ENCODE measurements at regions not wholly inside any gene's neighbourhood (a gene's known extent, or its start where the extent isn't known, plus 50 kb on each side); places are given as distances from the start of the nearest gene placed in this dataset.
A peak's percentile ranks its signal among the peaks of the same experiment; 100 is the strongest.
"Not testable (repeated sequence)": the region's sequence is repeated elsewhere in the genome, so short reads cannot be mapped to it uniquely, and the experiment has no call there.

DNA sequence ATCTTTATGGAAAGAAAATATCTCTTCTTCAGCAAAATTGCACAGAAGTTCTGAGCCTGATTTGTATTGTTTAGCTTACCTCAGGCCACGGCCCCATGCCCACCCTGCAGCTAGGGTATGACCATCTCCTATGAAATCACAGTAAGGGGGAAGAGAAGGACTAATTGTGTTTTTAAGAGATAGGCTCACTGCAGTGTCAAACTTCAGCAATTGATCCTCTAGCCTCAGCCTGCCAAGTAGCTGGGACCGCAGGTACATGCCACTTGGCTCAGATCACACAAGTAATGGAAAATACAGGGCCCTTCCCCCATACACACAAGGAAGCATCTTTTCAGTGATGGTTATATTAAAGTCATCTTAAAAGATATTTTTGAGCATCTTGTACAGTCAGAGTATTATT, 60.0 kb downstream of the DMAC1 start:
- no peak for DNase-seq

DNA sequence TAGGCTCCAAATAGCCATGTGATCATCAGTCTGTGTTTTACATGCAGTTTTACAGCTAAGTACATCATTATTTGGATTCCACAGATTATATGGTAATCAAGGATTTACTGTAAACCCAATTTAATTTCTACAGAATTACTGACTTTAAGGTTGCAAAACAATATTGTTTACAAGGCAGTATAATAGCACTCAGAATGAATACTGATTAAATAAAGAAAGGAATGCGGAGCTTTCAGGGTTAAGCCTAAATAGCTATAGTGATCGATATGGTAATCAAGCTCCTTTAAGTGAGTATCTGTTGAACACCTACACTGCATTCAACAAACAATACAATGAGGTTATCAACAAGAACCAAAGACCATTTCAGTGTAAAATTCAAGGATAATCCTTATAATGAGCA, 64.3 kb downstream of the DMAC1 start:
- no peak for DNase-seq

DNA sequence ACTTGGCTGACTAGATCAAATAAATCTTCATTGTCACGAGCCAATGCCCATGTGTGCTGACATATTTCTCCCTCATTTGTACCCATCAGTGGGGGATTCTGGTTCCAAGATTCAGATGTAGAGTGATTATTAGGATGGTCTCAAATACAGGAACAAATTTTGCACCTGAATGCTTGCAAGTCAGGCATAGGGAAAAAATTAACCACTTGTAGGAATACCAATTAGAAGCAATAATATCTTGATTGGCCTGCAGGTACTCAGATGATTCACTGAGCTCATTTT, 69.5 kb downstream of the DMAC1 start:
- DNase-seq: no peak

DNA sequence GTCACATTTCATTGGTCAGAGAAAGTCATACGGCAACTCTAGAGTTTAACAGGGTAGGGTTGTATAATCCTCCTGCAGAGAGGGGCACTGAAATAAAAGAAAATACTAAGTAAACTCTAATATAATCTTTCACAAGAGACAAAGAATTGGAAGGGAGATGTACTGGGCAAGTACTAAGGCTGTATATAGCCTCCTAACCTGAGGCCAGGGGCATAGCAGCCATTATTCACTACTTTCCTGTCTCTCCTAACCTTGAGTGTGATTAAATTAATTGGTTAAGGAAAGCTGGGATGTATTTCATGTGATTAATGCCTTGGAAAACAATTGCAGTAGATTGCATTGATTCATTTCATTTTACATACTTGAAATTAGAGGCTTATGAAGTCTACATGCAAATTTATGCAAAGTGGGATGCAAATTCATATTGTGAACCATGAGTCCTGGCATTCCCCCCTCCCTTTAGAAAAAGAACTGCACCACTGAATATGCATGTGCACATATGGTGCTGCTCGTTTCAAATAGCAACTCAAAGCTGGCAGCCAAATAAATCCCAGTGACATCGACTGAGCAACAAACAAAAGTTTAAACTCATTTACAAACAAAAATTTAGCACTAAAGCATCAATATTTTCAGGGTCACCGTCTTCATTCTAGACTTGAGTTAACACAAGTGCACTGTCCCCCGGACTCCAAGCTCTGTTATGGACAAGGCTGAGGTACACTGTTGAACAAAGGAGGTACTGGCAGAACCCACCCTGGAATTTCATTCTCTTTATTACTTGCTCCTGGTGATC, 70.0 kb downstream of the DMAC1 start:
- no peak for DNase-seq

DNA sequence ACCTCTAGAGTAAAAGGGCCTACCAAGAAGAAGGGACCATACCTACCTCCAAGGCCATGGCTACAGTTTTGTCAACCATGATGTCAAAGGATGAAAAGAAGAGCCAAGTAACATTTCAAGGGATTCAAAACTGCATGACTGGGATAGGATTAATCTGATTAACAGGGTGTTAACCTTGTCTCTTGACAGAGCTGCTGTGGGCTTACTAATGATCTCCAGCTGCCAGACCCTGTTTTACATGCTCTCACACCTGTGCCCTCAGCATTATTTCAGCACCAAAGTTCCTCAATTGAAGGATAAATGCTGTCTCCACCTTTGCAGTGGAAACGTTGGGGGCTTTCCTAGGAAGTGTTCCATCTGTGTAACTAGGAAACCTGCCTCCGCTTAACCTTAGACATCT, 78.3 kb downstream of the DMAC1 start:
- no peak for DNase-seq

DNA sequence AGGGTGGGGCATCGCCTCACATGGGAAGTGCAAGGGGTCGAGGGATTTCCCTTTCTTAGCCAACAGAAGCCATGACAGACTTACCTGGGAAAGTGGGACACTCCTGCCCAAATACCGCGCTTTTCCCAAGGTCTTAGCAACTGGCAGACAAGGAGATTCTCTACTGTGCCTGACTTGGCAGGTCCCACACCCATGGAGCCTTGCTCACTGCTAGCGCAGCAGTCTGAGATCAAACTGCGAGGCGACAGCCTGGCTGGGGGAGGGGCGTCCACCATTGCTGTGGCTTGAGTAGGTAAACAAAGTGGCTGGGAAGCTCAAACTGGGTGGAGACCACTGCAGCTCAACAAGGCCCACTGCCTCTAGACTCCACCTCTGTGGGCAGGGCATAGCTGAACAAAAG, 86.5 kb downstream of the DMAC1 start:
- DNase-seq: not testable (repeated sequence)

DNA sequence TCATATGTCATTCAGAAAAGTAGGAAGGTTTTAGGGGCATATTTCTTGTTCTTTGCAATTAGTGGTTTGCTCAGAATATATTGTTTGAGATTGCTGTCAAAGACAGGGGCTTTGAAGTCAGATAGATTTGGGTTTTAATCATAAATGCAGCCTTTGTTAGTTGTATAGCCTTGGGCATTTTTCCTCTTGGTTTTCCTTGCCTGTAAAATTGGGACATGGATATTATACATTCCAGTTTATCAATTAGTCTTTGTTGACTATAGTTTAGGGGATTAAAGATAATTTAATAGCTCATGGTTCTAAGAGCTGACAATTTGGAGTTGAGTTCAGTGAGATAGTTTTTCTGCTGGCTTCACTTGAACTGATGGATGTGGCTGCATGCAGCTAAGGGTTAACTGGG, 88.9 kb downstream of the DMAC1 start:
- DNase-seq: no peak

DNA sequence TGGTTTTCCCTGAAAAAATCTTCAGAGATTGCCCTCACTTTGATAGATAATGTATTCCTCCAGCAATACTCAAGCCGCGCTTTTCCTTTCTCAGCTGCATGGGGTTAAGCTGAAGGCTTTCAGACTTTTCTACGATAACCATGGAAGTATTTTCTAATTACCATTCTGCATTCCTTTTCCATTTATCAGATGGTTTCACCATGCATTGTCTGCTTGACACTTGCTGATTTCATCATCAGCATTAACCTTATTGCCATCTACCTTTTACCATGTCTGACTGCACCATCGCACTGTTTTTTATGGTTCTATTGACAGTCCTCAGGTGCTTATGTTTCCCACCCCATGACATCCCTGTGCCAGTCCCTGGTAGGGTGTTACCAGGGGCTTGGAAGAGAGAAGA, 91.6 kb downstream of the DMAC1 start:
- no peak for DNase-seq

DNA sequence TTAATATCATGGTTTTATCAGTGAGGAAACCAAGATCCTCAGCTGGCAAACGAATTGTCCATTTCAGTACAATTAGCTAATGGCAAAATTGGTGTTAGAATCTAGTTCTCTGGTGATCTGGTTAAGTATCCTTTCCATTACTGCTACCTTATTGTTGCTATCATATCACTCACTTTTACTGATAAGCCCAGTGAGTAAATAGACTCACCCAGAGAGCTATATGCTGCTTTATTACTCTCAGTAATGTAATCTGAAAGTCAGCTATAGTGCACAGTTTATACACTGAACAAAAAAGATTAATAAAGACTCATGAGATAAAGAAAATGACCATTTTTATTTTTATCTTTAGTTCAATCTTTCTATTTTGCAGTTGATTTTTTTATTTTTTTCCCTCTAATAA, 95.0 kb downstream of the DMAC1 start:
- no peak for DNase-seq

DNA sequence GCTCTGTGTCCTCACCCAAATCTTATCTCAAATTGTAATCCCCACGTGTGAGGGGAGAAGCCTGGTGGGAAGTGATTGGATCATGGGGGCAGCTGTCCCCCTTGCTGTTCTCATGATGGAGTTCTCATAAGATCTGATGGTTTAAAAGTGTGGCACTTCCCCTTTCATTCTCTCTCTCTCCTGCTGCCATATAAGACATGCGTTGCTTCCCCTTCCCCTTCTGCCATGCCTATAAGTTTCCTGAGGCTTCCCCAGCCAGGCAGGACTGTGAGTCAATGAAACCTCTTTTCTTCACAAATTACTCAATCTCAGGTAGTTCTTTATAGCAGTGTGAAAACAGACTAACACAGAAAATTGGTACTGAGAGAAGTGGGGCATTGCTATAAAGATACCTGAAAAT, 107.7 kb downstream of the DMAC1 start:
- no peak for DNase-seq

DNA sequence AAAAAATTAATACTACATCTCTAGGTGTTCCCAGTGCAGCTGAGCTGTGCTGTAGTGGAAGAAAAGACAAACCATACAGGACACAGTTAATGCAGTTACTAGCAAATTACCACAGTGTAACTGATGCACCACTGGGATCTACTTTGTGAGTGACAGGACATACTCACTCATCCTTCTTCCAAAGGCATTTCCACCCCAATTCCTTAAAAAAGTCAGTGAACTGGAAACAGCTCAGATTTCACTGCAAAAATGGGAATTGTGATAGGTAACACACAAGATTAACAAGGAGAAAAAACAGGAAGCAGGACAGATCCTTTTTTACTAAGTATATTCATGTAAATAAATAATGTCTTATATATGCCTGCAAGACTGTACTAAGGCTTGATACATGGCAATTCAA, 109.6 kb downstream of the DMAC1 start:
- DNase-seq: no peak

DNA sequence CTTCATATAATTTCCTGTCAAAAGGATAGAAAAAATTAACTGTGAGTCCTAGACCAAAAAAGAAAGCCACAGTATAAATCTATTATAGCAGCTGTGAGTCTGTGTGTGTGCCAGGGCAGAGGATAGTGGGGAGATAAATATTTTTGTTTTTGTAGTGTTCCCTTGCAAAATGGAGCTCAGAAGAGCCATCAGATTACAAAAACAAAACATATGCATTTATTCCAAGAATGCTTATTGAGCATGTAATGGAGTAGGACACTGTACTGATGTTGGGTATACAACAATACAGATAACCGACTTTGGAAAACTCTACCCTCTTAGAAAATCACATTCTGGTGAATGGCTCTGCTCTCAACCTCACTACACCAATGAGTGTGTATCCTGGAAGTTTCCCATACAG, 111.0 kb downstream of the DMAC1 start:
- DNase-seq: no peak

DNA sequence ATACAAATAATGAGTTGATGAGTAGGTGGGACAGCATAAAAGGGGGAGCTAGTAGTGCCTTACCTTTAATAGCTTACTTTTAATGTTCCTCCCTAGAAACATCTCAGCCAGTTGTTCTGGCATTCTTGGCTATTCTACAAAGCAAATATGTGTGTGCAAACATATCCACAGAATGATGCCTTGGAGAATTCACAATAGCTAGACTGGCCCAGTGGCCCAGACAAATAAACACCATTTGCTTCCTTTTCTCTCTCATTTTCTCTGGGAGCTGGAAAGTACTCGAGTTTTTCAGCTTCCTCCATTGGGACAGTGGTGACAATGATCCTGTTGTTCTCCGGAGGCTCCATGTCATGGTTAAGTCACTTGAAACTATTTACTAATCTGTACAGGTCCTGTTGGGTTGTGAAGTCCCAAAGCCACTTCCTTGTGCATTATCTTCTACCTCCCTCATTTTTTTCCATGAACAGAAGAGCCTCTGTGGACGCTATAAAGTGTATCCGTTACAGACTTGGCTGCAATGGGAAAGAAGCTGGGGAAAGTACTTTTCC, 122.9 kb downstream of the DMAC1 start:
- DNase-seq: no peak

DNA sequence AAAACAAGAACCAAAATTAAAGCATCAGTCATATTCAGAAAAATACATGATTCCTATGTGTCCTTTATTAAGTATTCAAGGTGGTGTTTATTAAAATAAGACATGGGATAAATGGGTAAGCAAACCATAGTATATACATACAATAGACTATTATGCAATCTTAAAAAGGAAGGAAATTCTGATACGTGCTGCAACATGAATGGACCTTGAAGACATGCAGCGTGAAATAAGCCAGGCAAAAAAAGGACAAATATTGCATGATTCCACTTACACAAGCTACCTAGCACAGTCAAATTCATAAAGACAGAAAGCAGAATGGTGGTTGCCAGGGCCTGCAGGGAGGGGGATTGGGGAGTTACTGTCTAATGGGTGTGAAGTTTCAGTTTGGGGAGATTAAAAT, 127.7 kb downstream of the DMAC1 start:
- no peak for DNase-seq

DNA sequence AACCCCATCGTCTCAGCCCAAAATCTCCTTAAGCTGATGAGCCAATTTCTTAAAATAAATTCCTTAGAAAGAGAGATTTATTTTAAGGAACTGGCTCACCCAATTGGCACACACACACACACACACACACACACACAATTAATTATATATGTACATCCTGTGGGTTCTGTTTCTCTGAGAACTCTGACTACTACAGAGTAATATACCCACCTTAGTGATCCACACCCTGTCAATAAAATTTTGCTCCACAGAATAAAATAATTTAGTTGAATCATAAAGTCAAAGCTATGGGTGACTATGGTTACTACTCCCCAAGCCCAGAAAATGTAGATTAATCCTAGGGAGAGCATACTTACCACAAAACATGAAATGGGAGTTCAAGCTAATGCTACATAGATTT, 131.0 kb downstream of the DMAC1 start:
- no peak for DNase-seq

DNA sequence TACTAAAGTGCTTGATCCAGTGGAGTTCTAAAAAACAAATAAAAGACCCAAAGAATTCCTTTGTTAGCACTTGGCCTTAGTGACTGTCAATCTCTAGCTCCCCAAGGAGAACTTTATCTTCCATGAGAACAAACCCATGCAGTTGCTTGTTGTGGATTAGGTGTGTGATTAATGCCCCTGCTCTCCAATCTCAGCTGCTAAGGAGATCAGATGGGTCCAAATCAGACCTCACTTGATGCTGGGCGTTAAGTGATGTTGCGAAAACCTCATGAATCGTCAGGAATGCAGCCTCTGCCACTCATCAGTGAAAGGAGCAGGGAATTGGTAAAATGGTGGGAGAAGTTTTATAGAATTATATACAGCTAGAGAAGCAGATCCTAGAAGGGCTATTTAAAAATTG, 133.7 kb downstream of the DMAC1 start:
- DNase-seq: no peak

DNA sequence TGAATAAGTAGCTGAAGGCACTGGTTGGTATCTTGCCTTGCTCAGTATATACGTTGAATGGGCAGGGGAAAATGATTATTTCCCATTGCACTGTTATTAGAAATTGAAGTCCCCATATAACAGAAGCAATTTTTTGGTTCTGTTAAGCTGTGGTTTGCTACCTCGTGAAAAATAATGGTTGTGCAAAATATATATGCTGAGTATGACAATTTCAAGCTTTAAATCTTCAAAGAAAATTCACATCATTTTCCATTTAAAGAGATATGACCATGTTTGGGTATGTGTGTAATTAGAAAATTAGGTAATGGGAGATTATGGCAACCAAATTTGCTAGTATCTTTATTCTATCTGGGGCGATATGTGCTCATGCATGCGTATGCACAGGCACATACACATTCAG, 139.8 kb downstream of the DMAC1 start:
- DNase-seq: no peak

DNA sequence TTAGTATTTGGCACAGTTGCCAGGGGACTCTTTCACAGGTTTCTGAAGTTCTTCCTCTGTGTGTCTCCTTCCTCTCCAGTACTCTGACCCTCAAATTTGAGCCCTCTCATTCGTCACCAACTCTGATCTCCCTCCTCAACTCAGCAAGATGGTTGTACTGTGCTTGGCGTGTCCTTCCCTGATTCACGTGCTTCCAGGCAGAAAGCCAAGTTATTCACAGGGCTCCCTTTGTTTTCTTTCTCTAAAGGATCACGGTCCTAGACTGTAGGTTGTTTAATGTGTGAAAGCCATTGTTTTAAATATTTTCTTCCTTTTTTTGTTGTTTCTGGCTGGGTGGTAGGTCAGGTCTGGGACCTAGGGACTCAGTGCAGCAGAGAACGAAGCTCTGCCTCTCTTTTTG, 142.9 kb downstream of the DMAC1 start:
- no peak for DNase-seq

DNA sequence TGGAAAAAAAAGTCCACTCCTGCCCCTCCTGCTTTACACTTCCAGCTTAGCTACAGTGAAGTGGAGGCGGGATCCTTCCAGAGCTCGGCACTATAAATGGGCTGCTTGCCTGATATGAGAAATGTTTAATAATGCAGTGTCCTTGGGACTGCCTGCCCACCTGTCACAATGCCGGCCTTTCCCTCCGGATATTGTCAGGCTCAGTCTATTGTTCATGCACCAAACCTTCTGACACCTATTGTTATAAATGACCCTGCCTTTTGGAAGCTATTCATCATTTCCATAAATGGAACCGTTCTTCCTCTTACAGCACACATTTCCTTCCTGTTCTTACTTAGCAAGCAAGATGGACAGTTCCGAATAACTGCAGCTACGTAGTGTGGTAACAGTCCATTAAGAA, 146.3 kb downstream of the DMAC1 start:
- no peak for DNase-seq

DNA sequence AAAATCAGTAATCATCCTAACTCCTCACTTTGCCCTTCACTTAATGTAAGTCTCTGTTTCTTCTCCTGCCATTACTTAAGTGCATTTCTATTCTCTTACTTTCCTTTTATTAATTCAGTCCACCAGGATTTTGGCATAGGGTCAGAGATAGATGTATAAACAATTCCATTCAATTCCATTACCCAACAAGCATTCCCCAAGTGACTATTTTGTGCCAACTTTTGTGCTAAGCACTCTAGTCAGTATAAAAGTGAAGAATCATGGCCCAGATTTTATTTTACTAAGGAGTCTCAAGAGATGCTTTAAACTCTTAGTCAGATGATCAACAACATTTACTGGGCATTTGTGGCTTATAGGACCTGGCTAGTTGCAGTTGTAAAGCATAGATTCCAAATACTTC, 159.3 kb downstream of the DMAC1 start:
- no peak for DNase-seq

DNA sequence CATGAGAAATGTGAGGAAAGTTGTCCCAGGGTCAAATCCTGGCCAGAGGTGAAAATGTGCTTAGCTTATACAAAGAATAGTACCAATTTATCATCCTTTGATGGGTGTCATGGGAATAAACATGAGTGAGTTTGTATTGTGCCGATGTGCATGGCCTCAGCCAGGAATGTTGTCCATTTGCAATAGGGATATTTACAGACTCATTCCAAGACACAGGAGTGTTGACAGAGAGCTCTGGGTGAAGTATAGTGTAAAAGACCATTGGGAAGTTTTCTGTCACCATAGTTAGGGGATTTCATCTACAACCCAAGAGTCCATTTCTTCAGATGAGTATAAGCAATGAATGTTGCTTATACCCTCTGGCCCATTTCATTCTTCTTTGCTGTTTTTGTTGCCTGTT, 160.1 kb downstream of the DMAC1 start:
- DNase-seq: no peak

DNA sequence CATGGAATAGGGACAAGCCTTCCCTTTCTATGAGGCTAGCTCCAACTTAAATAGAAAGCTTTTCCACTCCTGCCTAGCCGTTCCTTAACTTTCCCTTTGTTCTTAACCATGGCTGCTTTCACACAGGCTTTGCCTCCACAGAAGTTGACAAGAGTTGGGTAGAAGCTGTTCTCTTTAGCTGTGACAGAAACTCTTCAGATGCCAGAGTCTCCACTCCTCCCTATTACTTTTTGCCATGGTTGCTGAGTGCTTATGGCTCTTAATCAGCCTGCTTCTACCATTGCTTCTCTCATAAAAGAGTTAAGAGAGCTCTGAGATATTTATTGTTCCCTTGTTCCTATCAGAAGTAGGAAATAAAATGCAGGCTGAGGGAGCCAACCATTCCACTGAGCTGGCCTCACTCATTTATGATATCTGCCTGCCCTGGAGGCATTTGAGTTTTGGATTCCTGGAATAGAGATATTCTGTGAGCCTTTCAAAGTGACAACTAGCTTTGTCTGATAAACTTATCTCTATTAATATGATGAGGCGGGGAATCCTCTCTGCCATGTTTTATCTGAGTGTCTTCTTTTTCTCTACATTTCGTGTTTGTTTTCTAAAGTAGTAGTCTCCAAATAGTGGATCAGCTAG, 162.6 kb downstream of the DMAC1 start:
- DNase-seq: no peak

DNA sequence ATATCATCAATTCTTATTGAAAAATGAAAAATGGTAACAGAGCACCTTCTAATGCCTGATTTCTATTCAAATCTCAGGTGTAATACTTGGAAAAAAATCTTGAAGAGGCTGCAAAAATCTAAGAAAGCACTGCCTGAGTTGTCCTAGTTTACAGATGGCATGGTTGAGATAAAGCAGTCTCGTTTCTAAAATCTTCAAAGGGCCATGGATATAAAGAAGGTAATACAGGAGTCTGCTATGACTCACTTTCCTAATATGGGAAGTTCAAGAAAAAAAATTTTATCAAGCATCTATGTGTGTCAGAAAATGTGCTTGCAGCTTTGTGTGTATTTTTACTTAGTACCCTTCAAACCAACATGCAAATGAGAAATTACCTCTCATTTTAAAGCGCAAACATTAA, 163.3 kb downstream of the DMAC1 start:
- no peak for DNase-seq

DNA sequence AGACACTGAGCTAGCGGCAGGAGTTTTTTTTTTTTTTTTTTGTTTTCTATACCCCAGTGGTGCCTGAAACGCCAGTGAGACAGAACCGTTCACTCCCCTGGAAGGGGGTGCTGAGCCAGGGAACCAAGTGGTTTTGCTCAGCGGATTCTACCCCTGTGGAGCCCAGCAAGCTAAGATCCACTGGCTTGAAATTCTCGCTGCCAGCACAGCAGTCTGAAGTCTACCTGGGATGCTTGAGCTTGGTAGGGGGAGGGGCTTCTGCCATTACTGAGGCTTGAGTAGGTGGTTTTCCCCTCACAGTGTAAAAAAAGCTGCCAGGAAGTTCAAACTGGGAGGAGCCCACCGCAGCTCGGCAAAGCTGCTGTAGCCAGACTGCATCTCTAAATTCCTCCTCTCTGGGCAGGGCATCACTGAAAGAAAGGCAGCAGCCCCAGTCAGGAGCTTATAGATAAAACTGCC, 173.0 kb downstream of the DMAC1 start:
- peak; percentile 65 to 77 for DNase-seq

DNA sequence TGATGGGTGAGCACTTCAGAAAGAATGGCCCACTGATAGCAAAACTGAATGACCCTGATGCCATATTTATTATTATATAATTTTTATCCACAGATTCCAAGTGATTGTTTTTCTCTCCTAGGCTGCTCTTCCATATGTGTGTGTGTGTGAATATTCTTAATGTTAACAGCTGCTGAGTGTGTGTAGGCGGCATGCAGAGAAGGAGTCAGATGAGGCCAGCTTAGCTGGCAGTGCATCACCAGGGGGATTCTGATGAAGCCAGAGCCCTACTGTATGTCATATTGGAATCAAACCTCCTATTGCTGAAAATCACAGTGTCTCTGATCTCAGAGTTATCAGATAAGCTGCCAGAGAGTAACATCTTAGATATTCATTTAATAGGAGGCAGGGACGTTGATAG, 177.1 kb downstream of the DMAC1 start:
- DNase-seq: no peak
